GM19328 (cell line): ENCODE measurements at regions not wholly inside any gene's neighbourhood (a gene's known extent, or its start where the extent isn't known, plus 50 kb on each side); places are given as distances from the start of the nearest gene placed in this dataset.
"Not testable (repeated sequence)": the region's sequence is repeated elsewhere in the genome, so short reads cannot be mapped to it uniquely, and the experiment has no call there.

Experiments
- ATAC-seq: cut with Tn5 transposase; IDR thresholded peaks from one replicate; pipeline ENCODE4 v1.9.1; 2021; ENCODE audit warnings: mild to moderate bottlenecking, moderate library complexity; ENCODE audit not compliant: unreplicated experiment

GRCh38 chr4:183814461-183814860 lies 90.6 kb upstream of the STOX2 start:
- no peak for ATAC-seq

GRCh38 chr4:183816077-183816476 lies 89.0 kb upstream of the STOX2 start:
- ATAC-seq: no peak

- ATAC-seq: no peak
These were observed 88.1 kb upstream of the STOX2 start for GRCh38 chr4:183816882-183817509.

GRCh38 chr4:183818591-183818990 lies 86.5 kb upstream of the STOX2 start:
- ATAC-seq: not testable (repeated sequence)

- ATAC-seq: no peak
These were observed 83.8 kb upstream of the STOX2 start for GRCh38 chr4:183821076-183821853.

GRCh38 chr4:183823434-183823833 lies 81.7 kb upstream of the STOX2 start:
- ATAC-seq: no peak

- ATAC-seq: no peak
These were observed 79.8 kb upstream of the STOX2 start for GRCh38 chr4:183825346-183825745.

- ATAC-seq: no peak
These were observed 78.6 kb upstream of the STOX2 start for GRCh38 chr4:183826461-183826860.

- no peak for ATAC-seq
These were observed 77.0 kb upstream of the STOX2 start for GRCh38 chr4:183828125-183828524.

- ATAC-seq: no peak
These were observed 76.3 kb upstream of the STOX2 start for GRCh38 chr4:183828839-183829238.

- no peak for ATAC-seq
These were observed 74.6 kb upstream of the STOX2 start for GRCh38 chr4:183830438-183830985.

- ATAC-seq: no peak
These were observed 74.1 kb upstream of the STOX2 start for GRCh38 chr4:183831026-183831446.

- no peak for ATAC-seq
These were observed 73.4 kb upstream of the STOX2 start for GRCh38 chr4:183831683-183832082.

- ATAC-seq: no peak
These were observed 72.2 kb upstream of the STOX2 start for GRCh38 chr4:183832776-183833450.

GRCh38 chr4:183834252-183834651 lies 70.9 kb upstream of the STOX2 start:
- no peak for ATAC-seq

- ATAC-seq: no peak
These were observed 67.9 kb upstream of the STOX2 start for GRCh38 chr4:183837222-183837621.

- ATAC-seq: no peak
These were observed 66.0 kb upstream of the STOX2 start for GRCh38 chr4:183838987-183839712.

GRCh38 chr4:183840311-183840710 lies 64.8 kb upstream of the STOX2 start:
- ATAC-seq: peak; percentile 67

GRCh38 chr4:183841001-183841400 lies 64.1 kb upstream of the STOX2 start:
- ATAC-seq: no peak

- no peak for ATAC-seq
These were observed 63.0 kb upstream of the STOX2 start for GRCh38 chr4:183842129-183842528.

- ATAC-seq: no peak
These were observed 61.8 kb upstream of the STOX2 start for GRCh38 chr4:183843248-183843671.
